HG03378 (cell line): ENCODE measurements at regions not wholly inside any gene's neighbourhood (a gene's known extent, or its start where the extent isn't known, plus 50 kb on each side); places are given as distances from the start of the nearest gene placed in this dataset.
A peak's percentile ranks its signal among the peaks of the same experiment; 100 is the strongest.
"Not testable (repeated sequence)": the region's sequence is repeated elsewhere in the genome, so short reads cannot be mapped to it uniquely, and the experiment has no call there.

Experiments used
- ATAC-seq: cut with Tn5 transposase; IDR thresholded peaks from one replicate; pipeline ENCODE4 v1.9.1; 2021; ENCODE audit warnings: mild to moderate bottlenecking, moderate library complexity; ENCODE audit not compliant: unreplicated experiment

DNA sequence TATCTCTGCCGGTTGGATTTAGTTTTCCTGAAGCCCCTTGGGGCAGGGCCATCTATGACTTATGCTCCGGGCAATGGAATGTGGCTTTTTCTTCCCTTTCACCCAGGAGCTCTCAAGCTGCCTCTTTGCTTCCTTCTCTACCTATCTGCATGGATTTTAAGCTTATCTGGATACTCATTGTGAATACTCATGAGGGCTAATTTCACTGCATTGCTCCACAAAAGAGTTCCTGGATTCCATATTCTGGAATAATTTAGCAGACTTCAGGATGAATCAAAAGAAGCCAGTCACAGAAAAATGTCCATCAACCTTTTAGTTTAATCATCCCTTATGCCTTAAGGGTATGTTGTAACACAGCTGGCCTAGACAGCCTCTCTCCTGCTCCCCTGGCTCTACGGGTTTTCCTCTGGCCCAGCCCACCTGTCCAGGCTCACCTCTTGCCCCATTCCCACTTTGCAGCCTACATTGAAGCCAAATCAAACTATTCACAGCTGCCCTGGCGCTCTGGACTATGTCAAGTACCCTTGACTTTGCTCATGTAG, 122.8 kb upstream of the RMDN2 start:
- ATAC-seq: no peak

GRCh38 chr2:37802899-37803379, 122.1 kb upstream of the RMDN2 start:
- ATAC-seq: no peak

DNA sequence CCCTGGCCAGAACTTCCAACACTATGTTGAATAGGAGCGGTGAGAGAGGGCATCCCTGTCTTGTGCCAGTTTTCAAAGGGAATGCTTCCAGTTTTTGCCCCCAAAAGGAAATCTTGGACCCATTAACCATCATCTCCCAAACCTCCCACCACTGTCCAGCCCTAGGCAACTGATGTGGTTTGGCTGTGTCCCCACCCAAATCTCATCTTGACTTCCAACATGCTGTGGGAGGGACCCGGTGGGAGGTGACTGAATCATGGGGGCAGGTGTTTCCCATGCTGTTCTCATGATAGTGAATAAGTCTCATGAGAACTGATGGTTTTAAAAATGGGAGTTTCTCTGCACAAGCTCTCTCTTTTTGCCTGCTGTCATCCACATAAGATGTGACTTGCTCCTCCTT, 119.1 kb upstream of the RMDN2 start:
- not testable (repeated sequence) for ATAC-seq

- ATAC-seq: no peak
These were observed 115.6 kb upstream of the RMDN2 start for GRCh38 chr2:37809525-37809924.

GRCh38 chr2:37809931-37810570, 115.0 kb upstream of the RMDN2 start:
- no peak for ATAC-seq

- no peak for ATAC-seq
These were observed 112.7 kb upstream of the RMDN2 start for GRCh38 chr2:37812414-37812813.

- ATAC-seq: no peak
These were observed 112.0 kb upstream of the RMDN2 start for GRCh38 chr2:37812941-37813730.

GRCh38 chr2:37816036-37816435, 109.1 kb upstream of the RMDN2 start:
- ATAC-seq: no peak

GRCh38 chr2:37816686-37817085, 108.4 kb upstream of the RMDN2 start:
- no peak for ATAC-seq

GRCh38 chr2:37819186-37819585, 105.9 kb upstream of the RMDN2 start:
- ATAC-seq: no peak

GRCh38 chr2:37820471-37820986, 104.6 kb upstream of the RMDN2 start:
- no peak for ATAC-seq

DNA sequence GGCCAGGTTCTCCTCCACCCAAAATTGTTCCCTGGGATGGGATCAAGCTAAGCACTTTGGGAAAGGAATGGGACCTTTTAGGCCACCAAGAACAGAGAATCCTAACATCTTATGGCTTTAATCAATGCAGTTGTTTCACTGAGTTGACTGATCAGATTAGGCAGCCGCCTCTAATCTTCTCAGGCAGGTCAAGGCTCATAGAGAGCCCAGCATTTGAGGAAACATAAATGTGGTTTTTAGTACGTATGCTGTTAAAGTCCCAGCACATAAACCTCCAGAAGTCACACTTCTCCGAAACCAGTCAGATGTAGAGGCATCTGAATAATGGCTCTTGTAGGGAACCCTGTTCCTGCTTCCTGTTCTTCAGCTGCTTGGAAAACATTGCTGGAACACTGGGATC, 99.5 kb upstream of the RMDN2 start:
- ATAC-seq: no peak

GRCh38 chr2:37826611-37827010, 98.5 kb upstream of the RMDN2 start:
- ATAC-seq: no peak

- no peak for ATAC-seq
These were observed 97.6 kb upstream of the RMDN2 start for GRCh38 chr2:37827455-37827854.

- ATAC-seq: no peak
These were observed 97.1 kb upstream of the RMDN2 start for GRCh38 chr2:37827911-37828511.

GRCh38 chr2:37829202-37829601, 95.9 kb upstream of the RMDN2 start:
- no peak for ATAC-seq

- no peak for ATAC-seq
These were observed 95.3 kb upstream of the RMDN2 start for GRCh38 chr2:37829616-37830395.

DNA sequence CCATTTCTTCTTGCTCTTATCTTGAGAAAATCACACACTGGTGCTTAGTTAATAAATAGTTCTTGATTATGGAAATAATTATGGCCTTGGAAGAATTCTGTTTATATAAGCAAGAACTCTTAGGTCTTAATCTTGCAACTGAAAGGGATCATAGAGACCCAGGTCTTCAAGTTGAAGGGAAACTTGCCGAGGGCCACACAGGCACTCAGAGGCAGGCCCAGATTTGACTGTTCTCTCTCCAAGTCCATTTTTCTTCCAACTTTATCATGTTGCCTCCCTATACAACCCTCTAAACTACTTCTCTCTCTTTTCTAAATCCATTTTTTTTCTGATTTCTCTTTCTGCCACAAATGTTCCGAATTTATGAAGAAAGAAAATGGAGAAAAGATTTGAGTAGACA, 94.5 kb upstream of the RMDN2 start:
- ATAC-seq: no peak

- no peak for ATAC-seq
These were observed 93.9 kb upstream of the RMDN2 start for GRCh38 chr2:37831081-37831780.

DNA sequence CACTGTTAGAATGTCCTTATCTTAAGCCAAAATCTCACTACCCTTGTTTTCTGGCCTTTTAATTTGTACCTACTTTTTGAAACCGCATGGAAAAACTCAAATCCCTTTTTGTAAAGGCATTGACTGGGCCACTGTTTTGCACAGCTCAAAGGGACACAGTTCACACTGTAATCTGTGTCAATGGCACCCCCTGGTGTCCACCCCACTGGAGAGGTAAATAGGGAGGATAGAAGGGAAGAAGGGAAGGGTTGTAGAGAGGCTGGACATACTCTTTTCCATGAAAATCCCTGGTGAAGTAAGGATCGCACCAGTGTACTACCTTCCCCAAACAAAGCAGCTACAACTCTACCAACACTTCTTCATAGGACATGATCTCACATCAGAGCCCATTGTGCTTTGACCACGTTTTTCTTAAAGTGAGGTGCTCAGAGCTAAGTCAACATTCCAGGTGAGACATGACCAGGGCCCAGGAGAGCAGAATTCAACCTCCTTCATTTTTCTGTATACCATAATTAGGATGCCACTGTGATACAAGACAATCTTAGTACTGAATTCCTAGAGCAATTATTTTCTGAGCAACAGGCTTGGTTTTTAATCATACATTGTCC, 92.4 kb upstream of the RMDN2 start:
- ATAC-seq: peak; percentile 58
